Nephron progenitor cell (in vitro differentiated cells): ENCODE measurements at regions not wholly inside any gene's neighbourhood (a gene's known extent, or its start where the extent isn't known, plus 50 kb on each side); places are given as distances from the start of the nearest gene placed in this dataset.
"Not testable (repeated sequence)": the region's sequence is repeated elsewhere in the genome, so short reads cannot be mapped to it uniquely, and the experiment has no call there.

Experiments
- DNase-seq: peaks from one replicate; pipeline ENCODE4 v3.0.0; 2021
- H3K27ac Mint-ChIP-seq: 2 replicates; pipeline ENCODE4 v1.8.0; 2021; ENCODE audit warnings: mild to moderate bottlenecking, moderate library complexity, mixed read lengths
- H3K27me3 Mint-ChIP-seq: 2 replicates; pipeline ENCODE4 v1.8.0; 2021; ENCODE audit warnings: mild to moderate bottlenecking, low read depth, mixed read lengths; ENCODE audit not compliant: poor library complexity
- H3K36me3 Mint-ChIP-seq: 2 replicates; pipeline ENCODE4 v1.8.0; 2021; ENCODE audit warnings: low read depth, mixed read lengths
- H3K4me1 Mint-ChIP-seq: 2 replicates; pipeline ENCODE4 v1.8.0; 2021; ENCODE audit warnings: mixed read lengths
- H3K4me3 Mint-ChIP-seq: 2 replicates; pipeline ENCODE4 v1.8.0; 2021; ENCODE audit warnings: mild to moderate bottlenecking, moderate library complexity, mixed read lengths
- H3K9me3 Mint-ChIP-seq: 2 replicates; pipeline ENCODE4 v1.8.0; 2021; ENCODE audit warnings: mild to moderate bottlenecking, moderate library complexity, mixed read lengths
- TF ChIP-seq, protein P1 (sequence below): fragments of 200-600 bp; sonication (generic); IDR thresholded peaks from 2 replicates; pipeline ENCODE4 v1.5.0; 2021; ENCODE audit warnings: antibody characterized with exemption

DNA sequence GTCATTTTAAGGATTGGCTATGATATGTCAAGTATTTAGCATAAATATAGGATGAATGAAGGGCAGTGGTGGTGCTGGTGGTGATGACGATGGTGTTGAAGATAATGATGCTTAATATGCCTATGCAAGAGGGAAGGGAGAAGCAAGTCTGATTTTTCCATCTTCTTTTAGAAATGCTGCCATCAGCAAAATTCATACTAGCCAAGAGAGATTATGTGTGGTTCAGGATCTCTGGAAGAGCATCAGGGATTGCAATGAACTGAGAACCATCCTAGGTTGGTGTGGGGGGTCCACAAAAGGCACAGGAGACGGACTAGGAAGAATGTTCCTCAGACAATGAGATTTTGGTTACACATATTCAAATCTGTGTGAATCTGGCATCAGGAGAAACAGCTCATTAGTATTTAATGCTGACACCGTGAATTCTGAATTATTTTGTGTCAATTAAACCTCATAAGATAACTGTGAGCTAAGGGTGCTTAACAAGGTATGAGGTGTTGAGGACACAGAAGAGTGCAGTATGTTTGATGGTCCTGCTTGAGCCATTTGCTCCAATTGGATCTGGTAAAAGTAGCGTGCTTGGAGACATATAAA is 1120.8 kb upstream of the GOT2 start:
- no peaks in the 10 kb centered on the region for H3K36me3 Mint-ChIP-seq
- no peaks in the 10 kb centered on the region for H3K9me3 Mint-ChIP-seq
- no peak overlapping the region for H3K27ac Mint-ChIP-seq
- no peak for DNase-seq
- no peak overlapping the region for H3K4me3 Mint-ChIP-seq
- TF ChIP-seq, protein P1, sequence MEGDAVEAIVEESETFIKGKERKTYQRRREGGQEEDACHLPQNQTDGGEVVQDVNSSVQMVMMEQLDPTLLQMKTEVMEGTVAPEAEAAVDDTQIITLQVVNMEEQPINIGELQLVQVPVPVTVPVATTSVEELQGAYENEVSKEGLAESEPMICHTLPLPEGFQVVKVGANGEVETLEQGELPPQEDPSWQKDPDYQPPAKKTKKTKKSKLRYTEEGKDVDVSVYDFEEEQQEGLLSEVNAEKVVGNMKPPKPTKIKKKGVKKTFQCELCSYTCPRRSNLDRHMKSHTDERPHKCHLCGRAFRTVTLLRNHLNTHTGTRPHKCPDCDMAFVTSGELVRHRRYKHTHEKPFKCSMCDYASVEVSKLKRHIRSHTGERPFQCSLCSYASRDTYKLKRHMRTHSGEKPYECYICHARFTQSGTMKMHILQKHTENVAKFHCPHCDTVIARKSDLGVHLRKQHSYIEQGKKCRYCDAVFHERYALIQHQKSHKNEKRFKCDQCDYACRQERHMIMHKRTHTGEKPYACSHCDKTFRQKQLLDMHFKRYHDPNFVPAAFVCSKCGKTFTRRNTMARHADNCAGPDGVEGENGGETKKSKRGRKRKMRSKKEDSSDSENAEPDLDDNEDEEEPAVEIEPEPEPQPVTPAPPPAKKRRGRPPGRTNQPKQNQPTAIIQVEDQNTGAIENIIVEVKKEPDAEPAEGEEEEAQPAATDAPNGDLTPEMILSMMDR: no peak
- H3K27me3 Mint-ChIP-seq: no peaks in the 10 kb centered on the region
- peaks cover 38% of the 10 kb centered on the region for H3K4me1 Mint-ChIP-seq

DNA sequence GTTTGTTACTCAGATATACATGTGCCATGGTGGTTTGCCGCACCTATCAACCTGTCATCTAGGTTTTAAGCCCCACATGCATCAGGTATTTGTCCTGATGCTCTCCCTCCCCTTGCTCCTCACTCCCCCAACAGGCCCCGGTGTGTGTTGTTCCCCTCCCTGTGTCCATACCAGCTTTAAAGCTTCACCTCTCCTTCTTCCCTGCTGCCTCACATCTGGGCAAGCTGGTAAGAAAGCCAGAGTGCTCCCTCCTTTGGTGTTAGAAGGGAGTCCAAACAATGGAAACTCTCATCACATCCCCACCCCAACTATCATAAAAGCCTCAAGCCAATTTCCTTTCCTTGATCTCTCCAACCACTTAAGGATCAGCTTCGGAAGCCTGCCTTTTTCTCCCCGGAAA is 1115.6 kb upstream of the GOT2 start:
- H3K9me3 Mint-ChIP-seq: no peaks in the 10 kb centered on the region
- no peak for DNase-seq
- no peak overlapping the region for H3K4me3 Mint-ChIP-seq
- peaks cover 41% of the 10 kb centered on the region for H3K4me1 Mint-ChIP-seq
- peaks cover 3% of the 10 kb centered on the region for H3K27me3 Mint-ChIP-seq
- no peak overlapping the region for H3K27ac Mint-ChIP-seq
- H3K36me3 Mint-ChIP-seq: no peaks in the 10 kb centered on the region
- TF ChIP-seq, protein P1: no peak

DNA sequence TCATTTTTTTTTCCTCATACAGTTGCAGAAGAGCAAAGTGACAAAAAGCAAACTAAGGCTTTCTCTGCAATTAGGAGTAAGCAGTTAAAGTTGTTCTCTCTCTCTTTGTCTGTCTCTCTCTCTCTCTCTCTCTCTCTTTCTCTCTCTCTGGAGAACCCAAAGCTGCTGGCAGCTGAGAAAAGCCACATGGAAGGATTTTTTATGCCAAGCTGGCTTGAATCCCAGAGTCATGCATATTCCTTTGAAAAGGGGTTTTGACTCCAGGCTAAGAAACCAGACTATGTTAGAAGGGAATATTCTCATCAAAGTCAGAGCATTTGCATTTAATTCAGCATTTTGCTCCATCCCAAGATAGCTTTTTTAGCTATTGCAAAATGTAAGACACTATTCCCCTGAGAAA is 1114.2 kb upstream of the GOT2 start:
- DNase-seq: no peak
- H3K4me1 Mint-ChIP-seq: peaks cover 27% of the 10 kb centered on the region
- peaks cover 4% of the 10 kb centered on the region for H3K27me3 Mint-ChIP-seq
- H3K36me3 Mint-ChIP-seq: peaks cover 8% of the 10 kb centered on the region
- TF ChIP-seq, protein P1: no peak
- no peak overlapping the region for H3K27ac Mint-ChIP-seq
- H3K4me3 Mint-ChIP-seq: no peak overlapping the region
- peaks cover 12% of the 10 kb centered on the region for H3K9me3 Mint-ChIP-seq

DNA sequence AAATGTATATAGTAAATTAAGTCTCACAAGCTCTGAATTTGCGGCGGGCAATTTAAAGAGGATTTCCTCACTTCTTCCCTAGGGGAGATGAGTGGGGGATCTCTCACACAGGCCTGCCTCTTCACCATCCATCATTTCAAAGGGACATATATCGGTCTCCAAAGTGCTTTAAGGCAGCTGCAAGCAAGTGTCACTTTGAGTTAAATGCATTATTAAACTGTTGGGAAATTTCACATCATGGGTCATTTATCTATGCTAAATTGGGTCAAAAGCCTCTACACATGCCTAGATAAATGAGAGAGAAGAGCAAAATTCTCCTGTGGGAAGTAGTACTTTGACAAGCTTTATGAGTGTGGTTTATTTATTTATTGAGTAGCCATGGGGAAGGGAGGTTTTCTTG is 1106.1 kb upstream of the GOT2 start:
- Mint-ChIP-seq H3K9me3 (peaks cover 42% of the 10 kb centered on the region), H3K4me1 (peaks cover 10% of the 10 kb centered on the region), H3K27ac (no peak overlapping the region), H3K4me3 (no peak overlapping the region), H3K36me3 (peaks cover 18% of the 10 kb centered on the region), H3K27me3 (peaks cover 4% of the 10 kb centered on the region)
- DNase-seq: no peak
- TF ChIP-seq, protein P1: no peak

DNA sequence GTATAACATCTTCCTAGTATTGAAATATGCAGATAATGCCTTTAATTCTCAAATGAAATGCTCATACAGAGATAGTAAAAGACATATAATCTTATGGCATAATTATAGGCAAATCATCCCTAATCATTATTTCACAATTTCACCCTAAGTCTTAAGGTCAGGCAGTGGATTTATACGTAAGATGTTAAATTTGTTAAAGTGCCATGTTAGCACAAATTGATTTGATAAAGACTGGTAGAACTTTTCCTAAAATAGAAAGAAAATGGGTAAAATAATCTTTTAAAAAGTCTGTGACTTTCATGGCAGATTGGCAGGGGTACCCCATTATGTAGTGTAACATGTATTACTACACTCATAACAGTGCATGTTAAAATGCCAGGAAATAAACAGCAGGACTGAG is 1092.7 kb upstream of the GOT2 start:
- Mint-ChIP-seq H3K4me1 (no peaks in the 10 kb centered on the region), H3K4me3 (no peak overlapping the region), H3K36me3 (no peaks in the 10 kb centered on the region), H3K27ac (no peak overlapping the region), H3K9me3 (peaks cover 3% of the 10 kb centered on the region), H3K27me3 (no peaks in the 10 kb centered on the region)
- TF ChIP-seq, protein P1: no peak
- DNase-seq: no peak

DNA sequence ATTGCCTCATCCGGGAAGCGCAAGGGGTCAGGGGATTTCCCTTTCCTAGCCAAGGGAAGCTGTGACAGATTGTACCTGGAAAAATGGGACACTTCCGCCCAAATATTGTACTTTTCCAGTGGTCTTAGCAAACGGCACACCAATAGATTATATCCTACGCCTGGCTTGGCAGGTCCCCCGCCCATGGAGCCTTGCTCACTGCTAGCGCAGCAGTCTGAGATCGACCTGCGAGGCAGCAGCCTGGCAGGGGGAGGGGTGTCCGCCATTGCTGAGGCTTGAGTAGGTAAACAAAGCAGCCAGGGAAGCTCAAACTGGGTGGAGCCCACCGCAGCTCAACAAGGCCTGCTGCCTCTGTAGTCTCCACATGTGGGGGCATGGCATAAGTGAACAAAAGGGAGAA is 1075.4 kb upstream of the GOT2 start:
- not testable (repeated sequence) for H3K27me3 Mint-ChIP-seq, H3K27ac Mint-ChIP-seq, H3K4me1 Mint-ChIP-seq, DNase-seq, H3K4me3 Mint-ChIP-seq, H3K36me3 Mint-ChIP-seq
- peaks cover 23% of the 10 kb centered on the region for H3K9me3 Mint-ChIP-seq
